ENCODE measurements at regions not wholly inside any gene's neighbourhood (a gene's known extent, or its start where the extent isn't known, plus 50 kb on each side); places are given as distances from the start of the nearest gene placed in this dataset.
A peak's percentile ranks its signal among the peaks of the same experiment; 100 is the strongest.
"Not testable (repeated sequence)": the region's sequence is repeated elsewhere in the genome, so short reads cannot be mapped to it uniquely, and the experiment has no call there.

DNA sequence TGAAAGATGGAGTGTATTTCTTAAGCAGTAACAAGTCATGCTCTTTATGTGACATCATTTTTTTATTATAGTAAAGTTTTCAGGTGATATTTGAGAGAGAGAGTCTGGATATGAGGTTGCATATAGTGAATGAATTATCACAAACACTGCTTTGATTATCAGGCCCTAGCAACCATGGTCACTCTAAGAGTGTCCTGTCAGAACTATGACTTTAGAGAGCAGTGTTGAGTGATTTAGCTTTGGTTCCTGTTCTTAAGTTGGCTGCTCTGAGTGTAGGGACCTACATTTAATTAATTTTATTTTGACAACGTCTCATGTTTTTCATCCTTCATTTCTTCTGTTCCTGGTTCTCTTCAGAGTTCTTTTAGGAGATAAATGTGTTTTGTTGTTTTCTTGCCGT lies 275.5 kb downstream of the KCNJ3 start:
- DNase-seq, result no peak
- in situ Hi-C loops (cut with MboI; ENCODE audit: low pct_unique_long_range_greater_than_20kb, low sequenced_read_pairs), result no loop called here

DNA sequence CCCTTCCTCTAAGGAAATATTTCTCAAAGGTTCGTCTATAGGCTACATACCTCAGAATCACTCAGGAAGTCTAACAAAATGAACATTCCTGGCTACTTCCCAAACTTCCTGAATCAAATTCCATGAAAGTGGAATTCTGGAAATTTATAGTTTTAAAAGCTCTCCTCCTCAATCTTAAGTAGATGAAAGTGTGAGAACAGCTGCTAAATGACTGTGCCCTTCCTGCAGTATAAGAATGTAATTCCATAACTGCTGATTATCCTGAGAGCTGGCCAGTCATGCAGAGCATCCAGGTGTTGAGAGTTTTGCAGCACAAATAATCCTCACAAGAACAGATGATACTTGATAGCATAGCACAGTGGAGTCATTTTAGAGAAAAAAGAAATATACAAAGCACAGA lies 265.0 kb downstream of the KCNJ3 start:
- in situ Hi-C loops (cut with MboI; ENCODE audit: low pct_unique_long_range_greater_than_20kb, low sequenced_read_pairs), result no loop called here
- DNase-seq, result no peak

DNA sequence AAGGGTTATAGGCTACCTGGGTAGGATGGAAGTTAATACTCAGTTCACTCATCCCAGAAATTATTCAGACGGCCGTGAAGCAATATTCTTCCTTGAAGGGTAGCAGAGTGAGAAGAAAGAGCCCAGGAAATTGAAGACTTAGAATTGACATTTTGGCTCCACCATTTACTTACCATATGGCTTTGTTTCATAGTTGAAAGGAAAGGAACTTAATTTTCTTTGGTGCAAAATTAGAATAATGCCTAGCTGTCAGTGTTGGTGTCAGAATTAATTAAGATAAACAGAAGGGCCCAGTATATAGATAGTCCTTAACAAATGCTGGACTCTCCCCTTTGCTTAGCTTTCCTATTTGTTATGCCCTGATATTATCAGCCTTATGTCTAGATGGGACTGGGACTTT lies 263.2 kb downstream of the KCNJ3 start:
- in situ Hi-C loops (cut with MboI; ENCODE audit: low pct_unique_long_range_greater_than_20kb, low sequenced_read_pairs), result no loop called here
- no peak for DNase-seq

GRCh38 chr2:154960802-154961583 lies 262.5 kb downstream of the KCNJ3 start:
- no peak for DNase-seq
- in situ Hi-C loops (cut with MboI; ENCODE audit: low pct_unique_long_range_greater_than_20kb, low sequenced_read_pairs), result no loop called here

DNA sequence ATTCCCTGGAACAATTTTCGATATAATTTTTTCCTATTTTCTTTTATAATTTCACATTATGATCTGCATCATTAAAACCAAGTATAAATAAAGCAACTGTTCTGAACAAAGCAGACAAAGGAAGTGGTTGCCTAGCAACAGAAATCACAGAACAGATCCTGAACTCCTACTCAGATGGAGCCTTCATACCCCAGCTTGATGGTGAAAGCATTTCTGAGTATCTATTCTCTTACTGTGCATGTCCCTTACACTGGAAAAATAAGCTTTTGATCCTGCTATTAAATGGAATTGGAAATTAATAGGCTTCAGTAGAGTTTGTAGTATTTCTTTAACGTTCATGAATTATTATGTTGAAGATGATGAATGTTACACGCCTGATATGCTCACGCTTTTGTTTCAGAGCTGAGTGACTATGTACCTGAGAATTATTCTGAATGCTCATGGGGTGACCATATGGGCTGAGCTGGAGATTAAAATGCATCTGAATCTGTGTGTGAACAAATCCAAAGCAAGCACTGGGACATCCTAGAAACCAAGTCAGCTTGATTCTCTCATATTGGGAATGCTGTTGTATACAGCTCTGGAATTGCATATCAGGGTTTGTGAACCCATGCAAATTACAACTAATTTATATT lies 254.0 kb downstream of the KCNJ3 start:
- DNase-seq, result no peak
- in situ Hi-C loops (cut with MboI; ENCODE audit: low pct_unique_long_range_greater_than_20kb, low sequenced_read_pairs), result no loop called here

DNA sequence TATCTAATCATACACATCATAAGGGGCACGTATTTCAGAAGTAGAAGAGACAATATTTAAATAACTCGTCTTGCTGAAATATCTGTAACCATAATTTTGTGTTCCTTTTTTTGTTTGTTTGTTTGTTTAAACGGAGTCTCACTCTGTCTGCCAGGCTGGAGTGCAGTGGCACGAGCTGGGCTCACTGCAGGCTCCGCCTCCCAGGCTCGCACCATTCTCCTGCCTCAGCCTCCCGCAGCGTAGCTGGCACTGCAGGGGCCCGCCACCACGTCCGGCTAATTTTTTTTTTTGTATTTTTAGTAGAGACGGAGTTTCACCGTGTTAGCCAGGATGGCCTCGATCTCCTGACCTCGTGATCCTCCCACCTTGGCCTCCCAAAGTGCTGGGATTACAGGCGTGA lies 248.9 kb downstream of the KCNJ3 start:
- in situ Hi-C loops (cut with MboI; ENCODE audit: low pct_unique_long_range_greater_than_20kb, low sequenced_read_pairs); DNase-seq: not testable (repeated sequence)

GRCh38 chr2:154945984-154946383 lies 247.5 kb downstream of the KCNJ3 start:
- DNase-seq, result no peak
- in situ Hi-C loops (cut with MboI; ENCODE audit: low pct_unique_long_range_greater_than_20kb, low sequenced_read_pairs), result no loop called here

DNA sequence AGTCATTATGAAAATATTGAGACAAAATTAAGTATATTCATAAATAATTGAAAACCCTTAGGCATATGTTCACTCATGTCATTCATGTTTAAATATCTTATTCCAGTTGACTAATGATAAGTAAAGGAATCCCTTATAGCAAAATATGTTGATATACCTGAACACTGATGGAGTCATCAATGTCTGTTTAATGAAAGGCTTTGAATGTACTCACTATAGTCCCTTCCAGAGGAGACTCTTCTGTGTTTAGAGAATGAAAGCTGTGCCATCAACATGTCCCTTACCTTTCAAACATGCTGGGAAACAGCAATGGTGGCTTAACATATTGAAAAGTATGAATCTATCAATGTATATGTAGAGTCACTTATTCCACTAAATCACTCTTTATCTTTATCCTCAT lies 242.9 kb downstream of the KCNJ3 start:
- in situ Hi-C loops (cut with MboI; ENCODE audit: low pct_unique_long_range_greater_than_20kb, low sequenced_read_pairs), result no loop called here
- DNase-seq, result no peak

DNA sequence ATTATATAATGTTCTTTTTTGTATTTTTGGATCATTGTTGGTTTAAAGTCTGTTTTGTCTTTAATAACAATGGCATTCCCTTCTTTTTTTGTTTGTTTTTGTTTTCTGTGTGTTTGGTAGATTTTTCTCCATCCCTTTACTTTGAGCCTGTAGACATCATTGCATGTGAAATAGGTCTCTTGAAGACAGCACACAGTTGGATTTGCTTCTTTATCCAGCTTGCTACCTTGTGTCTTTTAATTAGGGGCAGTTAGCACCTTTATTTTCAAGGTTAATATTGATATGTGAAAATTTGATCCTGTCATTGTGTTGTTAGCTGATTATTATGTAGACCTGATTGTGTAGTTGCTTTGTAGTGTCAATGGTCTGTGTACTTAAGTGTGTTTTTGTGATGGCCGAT lies 235.7 kb downstream of the KCNJ3 start:
- DNase-seq, result no peak
- in situ Hi-C loops (cut with MboI; ENCODE audit: low pct_unique_long_range_greater_than_20kb, low sequenced_read_pairs), result no loop called here

DNA sequence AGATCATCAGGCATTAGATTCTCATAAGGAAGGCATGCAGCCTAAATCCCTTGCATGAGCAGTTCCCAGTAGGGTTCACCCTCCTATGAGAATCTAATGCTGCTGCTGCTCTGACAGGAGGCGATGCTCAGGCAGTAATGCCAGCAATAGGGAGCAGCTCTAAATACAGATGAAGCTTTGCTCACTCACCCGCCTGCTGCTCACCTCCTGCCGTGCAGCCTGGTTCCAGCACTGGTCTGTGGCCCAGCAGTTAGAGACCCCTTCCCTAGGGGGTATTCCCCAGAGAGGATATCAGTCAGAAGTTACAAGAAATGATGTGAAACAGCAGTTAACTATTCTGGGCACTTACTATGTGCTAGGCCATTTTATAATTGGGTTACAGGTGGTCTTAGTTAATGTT lies 226.0 kb downstream of the KCNJ3 start:
- DNase-seq, result no peak
- in situ Hi-C loops (cut with MboI; ENCODE audit: low pct_unique_long_range_greater_than_20kb, low sequenced_read_pairs), result no loop called here

- in situ Hi-C loops (cut with MboI; ENCODE audit: low pct_unique_long_range_greater_than_20kb, low sequenced_read_pairs), result no loop called here
- peak; percentile 24 for DNase-seq
Measured at GRCh38 chr2:154914561-154914960, 216.1 kb downstream of the KCNJ3 start.

DNA sequence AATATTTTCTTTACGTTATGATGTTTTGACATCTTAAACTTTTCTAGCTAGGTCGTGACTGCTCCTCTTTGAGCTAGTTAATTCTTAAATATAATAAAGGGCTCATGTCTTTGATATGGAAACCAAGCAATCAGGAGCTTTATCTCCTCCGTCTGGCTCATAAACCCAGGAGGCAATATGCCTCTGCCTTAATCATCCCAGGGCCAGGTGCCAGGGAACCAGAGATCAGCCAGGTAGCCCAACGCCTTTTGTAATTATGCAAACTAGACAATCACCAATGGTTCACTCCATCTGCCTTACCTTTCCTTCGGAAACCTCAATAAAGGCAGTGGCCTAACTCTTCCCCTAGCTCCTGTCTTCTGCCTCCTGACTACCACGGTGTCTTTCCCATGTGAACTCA lies 213.7 kb downstream of the KCNJ3 start:
- no peak for DNase-seq
- in situ Hi-C loops (cut with MboI; ENCODE audit: low pct_unique_long_range_greater_than_20kb, low sequenced_read_pairs), result no loop called here

DNA sequence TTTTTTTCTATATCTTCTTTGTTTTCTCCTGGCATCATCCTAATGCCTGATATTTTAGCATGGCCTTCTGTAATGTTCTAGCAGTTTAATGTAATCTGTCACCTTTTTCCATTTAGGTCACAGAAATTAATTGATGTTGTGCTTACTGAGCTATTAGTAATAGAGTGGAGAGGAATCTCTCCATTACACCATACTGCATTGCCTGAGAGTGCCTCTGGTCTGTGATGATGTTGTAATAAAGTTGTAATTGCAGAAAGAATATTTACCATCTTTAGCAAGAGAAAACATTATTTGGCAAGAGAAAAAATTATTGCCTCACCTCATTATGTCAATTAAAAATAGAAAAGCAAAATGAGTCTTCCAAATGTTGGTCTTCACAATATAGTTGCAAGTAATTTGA lies 213.2 kb downstream of the KCNJ3 start:
- in situ Hi-C loops (cut with MboI; ENCODE audit: low pct_unique_long_range_greater_than_20kb, low sequenced_read_pairs), result no loop called here
- no peak for DNase-seq

GRCh38 chr2:154910701-154911100 lies 212.2 kb downstream of the KCNJ3 start:
- no peak for DNase-seq
- in situ Hi-C loops (cut with MboI; ENCODE audit: low pct_unique_long_range_greater_than_20kb, low sequenced_read_pairs), result no loop called here

DNA sequence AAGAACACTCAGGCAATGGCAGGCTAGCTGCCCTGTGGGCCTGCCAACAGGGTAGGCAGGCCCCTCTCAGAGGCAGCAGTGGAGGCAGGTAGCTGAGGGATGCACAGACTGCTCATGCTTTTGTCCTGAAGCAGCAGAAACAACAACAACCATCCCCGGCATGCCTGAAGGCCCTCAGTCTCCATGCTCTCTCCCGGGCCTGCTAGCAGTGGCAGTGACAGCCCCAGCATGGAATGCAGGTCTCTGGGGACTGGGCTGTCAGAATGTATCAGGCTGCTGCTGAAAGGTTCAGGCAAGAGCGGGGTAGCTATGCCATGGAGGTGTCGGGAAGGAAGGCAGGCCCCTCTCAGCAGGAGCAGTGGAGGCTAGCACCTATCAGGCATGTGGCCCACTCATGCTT lies 209.8 kb downstream of the KCNJ3 start:
- in situ Hi-C loops (cut with MboI; ENCODE audit: low pct_unique_long_range_greater_than_20kb, low sequenced_read_pairs), result no loop called here
- no peak for DNase-seq
